ENCODE measurements at regions not wholly inside any gene's neighbourhood (a gene's known extent, or its start where the extent isn't known, plus 50 kb on each side); places are given as distances from the start of the nearest gene placed in this dataset.

- no peak for DNase-seq
Measured at GRCh38 chr10:29146311-29147100, 142.4 kb upstream of the LYZL1 start.

- no peak for DNase-seq
Measured at GRCh38 chr10:29150010-29150409, 138.9 kb upstream of the LYZL1 start.

- DNase-seq: no peak
Measured at GRCh38 chr10:29151005-29151404, 137.9 kb upstream of the LYZL1 start.

GRCh38 chr10:29157321-29157720 lies 131.5 kb upstream of the LYZL1 start:
- peak in 38 of 56 donors; percentile 2 to 59 (median 24) for DNase-seq

GRCh38 chr10:29158066-29158465 lies 130.8 kb upstream of the LYZL1 start:
- no peak for DNase-seq

- no peak for DNase-seq
Measured at GRCh38 chr10:29160150-29160617, 128.7 kb upstream of the LYZL1 start.

- no peak for DNase-seq
Measured at GRCh38 chr10:29163746-29164145, 125.1 kb upstream of the LYZL1 start.

GRCh38 chr10:29166713-29167112 lies 122.2 kb upstream of the LYZL1 start:
- no peak for DNase-seq

GRCh38 chr10:29169021-29169420 lies 119.8 kb upstream of the LYZL1 start:
- no peak for DNase-seq

GRCh38 chr10:29171717-29172116 lies 117.2 kb upstream of the LYZL1 start:
- no peak for DNase-seq

GRCh38 chr10:29174389-29174788 lies 114.5 kb upstream of the LYZL1 start:
- no peak for DNase-seq

- DNase-seq: no peak
Measured at GRCh38 chr10:29176845-29177832, 111.7 kb upstream of the LYZL1 start.

GRCh38 chr10:29181936-29182335 lies 106.9 kb upstream of the LYZL1 start:
- DNase-seq: no peak

- DNase-seq: no peak
Measured at GRCh38 chr10:29183301-29183945, 105.4 kb upstream of the LYZL1 start.

GRCh38 chr10:29184205-29185000 lies 104.5 kb upstream of the LYZL1 start:
- no peak for DNase-seq

GRCh38 chr10:29185050-29185449 lies 103.8 kb upstream of the LYZL1 start:
- no peak for DNase-seq

GRCh38 chr10:29186221-29186620 lies 102.6 kb upstream of the LYZL1 start:
- DNase-seq: no peak

- DNase-seq: no peak
Measured at GRCh38 chr10:29189256-29189655, 99.6 kb upstream of the LYZL1 start.

- no peak for DNase-seq
Measured at GRCh38 chr10:29191674-29192073, 97.2 kb upstream of the LYZL1 start.

- peak in 1 of 56 donors; percentile 5 for DNase-seq
Measured at GRCh38 chr10:29199339-29199738, 89.5 kb upstream of the LYZL1 start.
